ENCODE measurements at regions not wholly inside any gene's neighbourhood (a gene's known extent, or its start where the extent isn't known, plus 50 kb on each side); places are given as distances from the start of the nearest gene placed in this dataset.

GRCh38 chr4:137039370-137039769 is 492.9 kb downstream of the PCDH18 start:
- no peaks in the 10 kb centered on the region for H3K9me3 ChIP-seq (ENCODE audit: control insufficient read depth, insufficient read depth, low read depth, low read length)
- TF ChIP-seq POLR2AphosphoS5 (IDR thresholded peaks at IDR 0.05; ENCODE audit: low read depth, low read length): no peak
- TF ChIP-seq SIN3A (IDR thresholded peaks at IDR 0.05; ENCODE audit: borderline replicate concordance, insufficient read depth, low read depth, low read length): no peak
- no peak for TF ChIP-seq TCF7L2 (IDR thresholded peaks at IDR 0.05; ENCODE audit: low read depth, low read length)
- no peak for TF ChIP-seq CTCF (IDR thresholded peaks at IDR 0.05)
- no peak for TF ChIP-seq REST (IDR thresholded peaks at IDR 0.05; ENCODE audit: insufficient read depth in 1 of 2, low read depth in 2 of 2, low read length in 1 of 2)
- H3K27me3 ChIP-seq (ENCODE audit: control insufficient read depth, insufficient read depth, low read length): no peaks in the 10 kb centered on the region
- in situ Hi-C loops (cut with HindIII; ENCODE audit: low pct_unique_long_range_greater_than_20kb, low sequenced_read_pairs) (no loop called here), intact Hi-C loops (cut with micrococcal nuclease; ENCODE audit: unreplicated experiment) (no loop called here)
- ATAC-seq (no peak), DNase-seq (ENCODE audit: low read depth, low spot score) (no peak)
- ChIA-PET POLR2A (no interaction called here), CTCF (no interaction called here)
- H3K36me3 ChIP-seq (ENCODE audit: control insufficient read depth, insufficient read depth, low read length): no peaks in the 10 kb centered on the region
- H3K4me1 ChIP-seq (ENCODE audit: control insufficient read depth, insufficient read depth, low read length): no peaks in the 10 kb centered on the region
- no TSS peak for BruUV-seq (replicated peaks)
- no peak overlapping the region for H3K27ac ChIP-seq (ENCODE audit: low read length)
- no peak overlapping the region for H3K4me3 ChIP-seq (ENCODE audit: low read depth in 2 of 2, low read length in 2 of 2)

- Histone ChIP-seq H3K36me3 (ENCODE audit: control insufficient read depth, insufficient read depth, low read length) (no peaks in the 10 kb centered on the region), H3K9me3 (ENCODE audit: control insufficient read depth, insufficient read depth, low read depth, low read length) (no peaks in the 10 kb centered on the region), H3K27me3 (ENCODE audit: control insufficient read depth, insufficient read depth, low read length) (no peaks in the 10 kb centered on the region), H3K4me3 (ENCODE audit: low read depth in 2 of 2, low read length in 2 of 2) (no peak overlapping the region), H3K27ac (ENCODE audit: low read length) (no peak overlapping the region), H3K4me1 (ENCODE audit: control insufficient read depth, insufficient read depth, low read length) (no peaks in the 10 kb centered on the region)
- BruUV-seq (replicated peaks): no TSS peak
- CTCF ChIA-PET: no interaction called here
- TF ChIP-seq TCF7L2 (IDR thresholded peaks at IDR 0.05; ENCODE audit: low read depth, low read length): no peak
- TF ChIP-seq SIN3A (IDR thresholded peaks at IDR 0.05; ENCODE audit: borderline replicate concordance, insufficient read depth, low read depth, low read length): no peak
- no peak for TF ChIP-seq POLR2AphosphoS5 (IDR thresholded peaks at IDR 0.05; ENCODE audit: low read depth, low read length)
- TF ChIP-seq CTCF (IDR thresholded peaks at IDR 0.05): no peak
- TF ChIP-seq REST (IDR thresholded peaks at IDR 0.05; ENCODE audit: insufficient read depth in 1 of 2, low read depth in 2 of 2, low read length in 1 of 2): no peak
- intact Hi-C loops (cut with micrococcal nuclease; ENCODE audit: unreplicated experiment) (no loop called here), in situ Hi-C loops (cut with HindIII; ENCODE audit: low pct_unique_long_range_greater_than_20kb, low sequenced_read_pairs) (no loop called here)
- DNase-seq (ENCODE audit: low read depth, low spot score) (no peak), ATAC-seq (no peak)
- POLR2A ChIA-PET: no interaction called here
Observed at GRCh38 chr4:137032222-137032621, 500.1 kb downstream of the PCDH18 start.

Data from Panc1 (cell line).